H9 (cell line): ENCODE measurements at regions not wholly inside any gene's neighbourhood (a gene's known extent, or its start where the extent isn't known, plus 50 kb on each side); places are given as distances from the start of the nearest gene placed in this dataset.

Experiments
- DNase-seq: peaks from one replicate; pipeline ENCODE4 v3.0.0-alpha.2; 2017
- H2AFZ ChIP-seq: one replicate; pipeline ENCODE4 v1.6.1; 2013; ENCODE audit warnings: mild to moderate bottlenecking, low read length, control low read depth, moderate library complexity
- H2AK5ac ChIP-seq: 2 replicates; pipeline ENCODE4 v1.6.1; 2013; ENCODE audit warnings: low read length, control low read depth, mixed read lengths; ENCODE audit not compliant: insufficient read length
- H2BK120ac ChIP-seq: one replicate; pipeline ENCODE4 v1.6.1; 2013; ENCODE audit warnings: low read depth, mild to moderate bottlenecking, low read length, control low read depth, inconsistent platforms; ENCODE audit not compliant: poor library complexity, severe bottlenecking
- H2BK12ac ChIP-seq: 2 replicates; pipeline ENCODE4 v1.6.1; 2013; ENCODE audit warnings: low read length, control low read depth, mixed read lengths, low read depth; ENCODE audit not compliant: insufficient read length
- H2BK15ac ChIP-seq: 2 replicates; pipeline ENCODE4 v1.6.1; 2013; ENCODE audit warnings: low read depth, low read length, control low read depth
- H2BK20ac ChIP-seq: one replicate; pipeline ENCODE4 v1.6.1; 2013; ENCODE audit warnings: low read depth, mild to moderate bottlenecking, low read length, control low read depth, inconsistent platforms; ENCODE audit not compliant: poor library complexity, severe bottlenecking
- H2BK5ac ChIP-seq: 2 replicates; pipeline ENCODE4 v1.6.1; 2013; ENCODE audit warnings: low read length, control low read depth, mixed read lengths; ENCODE audit not compliant: insufficient read length
- H3K14ac ChIP-seq: 2 replicates; pipeline ENCODE4 v1.6.1; 2013; ENCODE audit warnings: low read length, control low read depth; ENCODE audit not compliant: insufficient read depth
- H3K18ac ChIP-seq: 2 replicates; pipeline ENCODE4 v1.6.1; 2013; ENCODE audit warnings: low read depth, mild to moderate bottlenecking, mixed read lengths, low read length, control low read depth; ENCODE audit not compliant: insufficient read length
- H3K23ac ChIP-seq: 2 replicates; pipeline ENCODE4 v1.6.1; 2013; ENCODE audit warnings: low read length, control low read depth, mixed read lengths, low read depth; ENCODE audit not compliant: insufficient read length
- H3K23me2 ChIP-seq: 2 replicates; pipeline ENCODE4 v1.6.1; 2013; ENCODE audit warnings: low read depth, mild to moderate bottlenecking, mixed read lengths, low read length, control low read depth; ENCODE audit not compliant: insufficient read length, poor library complexity, severe bottlenecking
- H3K27ac ChIP-seq: 2 replicates; pipeline ENCODE4 v1.5.1; 2013; ENCODE audit warnings: low read length, control low read depth, mixed read lengths, low read depth; ENCODE audit not compliant: insufficient read length
- H3K27me3 ChIP-seq: 2 replicates; pipeline ENCODE4 v1.6.1; 2013; ENCODE audit warnings: low read length, control low read depth, inconsistent platforms; ENCODE audit not compliant: insufficient read depth
- H3K4ac ChIP-seq: 2 replicates; pipeline ENCODE4 v1.6.1; 2013; ENCODE audit warnings: low read depth, mild to moderate bottlenecking, control low read depth, inconsistent platforms, low read length, moderate library complexity
- H3K4me1 ChIP-seq: 2 replicates; pipeline ENCODE4 v1.6.1; 2013; ENCODE audit warnings: low read length, control low read depth, inconsistent platforms; ENCODE audit not compliant: insufficient read depth
- H3K4me2 ChIP-seq: 2 replicates; pipeline ENCODE4 v1.6.1; 2013; ENCODE audit warnings: low read length, control low read depth, mixed read lengths; ENCODE audit not compliant: insufficient read length, insufficient read depth
- H3K56ac ChIP-seq: 2 replicates; pipeline ENCODE4 v1.6.1; 2013; ENCODE audit warnings: low read depth, mild to moderate bottlenecking, mixed read lengths, low read length, control low read depth; ENCODE audit not compliant: insufficient read length
- H3K79me1 ChIP-seq: 2 replicates; pipeline ENCODE4 v1.6.1; 2013; ENCODE audit warnings: low read depth, mild to moderate bottlenecking, moderate library complexity, low read length, control low read depth, inconsistent platforms; ENCODE audit not compliant: insufficient read depth, poor library complexity, severe bottlenecking
- H3K79me2 ChIP-seq: 2 replicates; pipeline ENCODE4 v1.6.1; 2013; ENCODE audit warnings: low read length, control low read depth, inconsistent platforms; ENCODE audit not compliant: insufficient read depth
- H3K9ac ChIP-seq: 2 replicates; pipeline ENCODE4 v1.6.1; 2013; ENCODE audit warnings: low read length, control low read depth, mixed read lengths; ENCODE audit not compliant: insufficient read length; ENCODE audit errors: extremely low read depth
- H3K9me3 ChIP-seq: one replicate; pipeline ENCODE4 v1.6.1; 2013; ENCODE audit warnings: low read depth, low read length, inconsistent platforms; ENCODE audit not compliant: control insufficient read depth
- H3T11ph ChIP-seq: one replicate; pipeline ENCODE4 v1.6.1; 2013; ENCODE audit warnings: mild to moderate bottlenecking, low read length, control low read depth, inconsistent platforms
- H4K20me1 ChIP-seq: one replicate; pipeline ENCODE4 v1.6.1; 2013; ENCODE audit not compliant: control insufficient read depth, insufficient read length, insufficient read depth
- H4K5ac ChIP-seq: 2 replicates; pipeline ENCODE4 v1.6.1; 2013; ENCODE audit warnings: low read depth, mild to moderate bottlenecking, mixed read lengths, low read length, control low read depth; ENCODE audit not compliant: insufficient read length
- H4K8ac ChIP-seq: replicated peaks from 2 replicates; pipeline ENCODE4 v1.6.1; 2013; ENCODE audit warnings: low read length, control low read depth, mixed read lengths, low read depth; ENCODE audit not compliant: insufficient read length
- H4K91ac ChIP-seq: 2 replicates; pipeline ENCODE4 v1.6.1; 2013; ENCODE audit warnings: low read depth, mild to moderate bottlenecking, moderate library complexity, mixed read lengths, low read length, control low read depth; ENCODE audit not compliant: insufficient read length
- H3K27ac Mint-ChIP-seq, 3 experiments: 2 replicates in 2 of 3; 3 replicates in 1 of 3; pipeline ENCODE4 v1.8.0; 2020 to 2021; ENCODE audit warnings: mixed read lengths in 3 of 3, mild to moderate bottlenecking in 1 of 3, moderate library complexity in 1 of 3
- H3K27me3 Mint-ChIP-seq: 2 replicates; pipeline ENCODE4 v1.8.0; 2021; ENCODE audit warnings: low read depth, mild to moderate bottlenecking, moderate library complexity, mixed read lengths
- H3K36me3 Mint-ChIP-seq, 3 experiments: 2 replicates in 2 of 3; 3 replicates in 1 of 3; pipeline ENCODE4 v1.8.0; 2020 to 2021; ENCODE audit warnings: low read depth in 3 of 3, mixed read lengths in 3 of 3; ENCODE audit not compliant: insufficient read depth in 1 of 3
- H3K4me1 Mint-ChIP-seq, 2 experiments: 2 replicates each; pipeline ENCODE4 v1.8.0; 2020; ENCODE audit warnings: mixed read lengths in 2 of 2
- H3K4me3 Mint-ChIP-seq, 2 experiments: 2 replicates in 1 of 2; 3 replicates in 1 of 2; pipeline ENCODE4 v1.8.0; 2020 to 2021; ENCODE audit warnings: mild to moderate bottlenecking in 2 of 2, mixed read lengths in 2 of 2, moderate library complexity in 1 of 2
- H3K9me3 Mint-ChIP-seq, 2 experiments: 2 replicates in 1 of 2; 3 replicates in 1 of 2; pipeline ENCODE4 v1.8.0; 2020; ENCODE audit warnings: mild to moderate bottlenecking in 2 of 2, mixed read lengths in 2 of 2, moderate library complexity in 1 of 2
- WGBS: extraction: QIAGEN DNeasy Blood & Tissue Kit; methylation state at CpG from one replicate; pipeline ENCODE4 v1.1.7; 2013; ENCODE audit warnings: missing lambda C conversion rate, low lambda C conversion rate, mixed read lengths; ENCODE audit not compliant: insufficient read length; ENCODE audit errors: extremely low coverage; 5-methylcytosine and 5-hydroxymethylcytosine counted together
- TF ChIP-seq, protein P1 (sequence below): fragments of 200-600 bp; sonication (generic); conservative IDR thresholded peaks from 3 replicates; pipeline ENCODE4 v1.8.0; 2021; ENCODE audit warnings: antibody characterized with exemption, mild to moderate bottlenecking

DNA sequence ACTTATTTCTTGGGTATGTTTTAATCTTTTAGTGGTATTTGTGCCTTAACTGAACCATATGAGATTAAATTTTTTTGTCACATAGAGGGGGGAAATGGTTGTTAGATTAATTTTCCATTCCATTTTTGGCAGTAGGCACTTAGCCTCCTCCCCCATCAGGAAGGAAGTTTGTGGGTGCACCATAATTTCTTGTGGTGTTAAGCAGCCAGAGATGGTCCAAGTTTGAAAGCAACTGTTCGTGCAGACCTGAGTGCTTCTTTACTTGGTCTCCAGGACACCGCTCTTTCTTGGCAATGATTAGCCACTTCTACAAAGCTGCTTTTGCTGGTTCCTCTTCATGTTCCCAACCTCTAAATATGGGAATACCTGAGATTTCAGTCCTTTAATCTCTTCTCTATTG, 92.7 kb upstream of the RPL34 start:
- Histone ChIP-seq H3K27me3 (no peaks in the 10 kb centered on the region), H3K79me2 (no peaks in the 10 kb centered on the region), H3K23me2 (no peaks in the 10 kb centered on the region), H3K4ac (no peak overlapping the region), H3K56ac (no peak overlapping the region), H4K8ac (no peak overlapping the region), H2BK12ac (no peak overlapping the region), H3K4me1 (peaks cover 3% of the 10 kb centered on the region), H4K5ac (no peak overlapping the region), H3K4me2 (no peak overlapping the region), H2BK5ac (no peak overlapping the region), H2BK20ac (no peak overlapping the region), H2AFZ (no peak overlapping the region), H2BK15ac (no peak overlapping the region), H3K23ac (no peak overlapping the region), H3K9me3 (no peaks in the 10 kb centered on the region), H2BK120ac (no peak overlapping the region), H3K9ac (no peak overlapping the region), H3K18ac (no peak overlapping the region), H4K20me1 (no peaks in the 10 kb centered on the region), H3K79me1 (no peaks in the 10 kb centered on the region), H4K91ac (no peak overlapping the region), H2AK5ac (no peak overlapping the region), H3T11ph (no peak overlapping the region), H3K14ac (no peak overlapping the region), H3K27ac (no peak overlapping the region)
- no CpG with 5 or more reads among the region's 2 CpGs for WGBS
- Mint-ChIP-seq H3K9me3 (no peaks in the 10 kb centered on the region), H3K27ac (no peak overlapping the region), H3K4me1 (peaks cover 2 to 6% of the 10 kb centered on the region in 2 experiments), H3K27me3 (no peaks in the 10 kb centered on the region; the same call in 1 of the 2 replicates), H3K4me3 (no peak overlapping the region), H3K36me3 (no peaks in the 10 kb centered on the region)
- TF ChIP-seq, protein P1, sequence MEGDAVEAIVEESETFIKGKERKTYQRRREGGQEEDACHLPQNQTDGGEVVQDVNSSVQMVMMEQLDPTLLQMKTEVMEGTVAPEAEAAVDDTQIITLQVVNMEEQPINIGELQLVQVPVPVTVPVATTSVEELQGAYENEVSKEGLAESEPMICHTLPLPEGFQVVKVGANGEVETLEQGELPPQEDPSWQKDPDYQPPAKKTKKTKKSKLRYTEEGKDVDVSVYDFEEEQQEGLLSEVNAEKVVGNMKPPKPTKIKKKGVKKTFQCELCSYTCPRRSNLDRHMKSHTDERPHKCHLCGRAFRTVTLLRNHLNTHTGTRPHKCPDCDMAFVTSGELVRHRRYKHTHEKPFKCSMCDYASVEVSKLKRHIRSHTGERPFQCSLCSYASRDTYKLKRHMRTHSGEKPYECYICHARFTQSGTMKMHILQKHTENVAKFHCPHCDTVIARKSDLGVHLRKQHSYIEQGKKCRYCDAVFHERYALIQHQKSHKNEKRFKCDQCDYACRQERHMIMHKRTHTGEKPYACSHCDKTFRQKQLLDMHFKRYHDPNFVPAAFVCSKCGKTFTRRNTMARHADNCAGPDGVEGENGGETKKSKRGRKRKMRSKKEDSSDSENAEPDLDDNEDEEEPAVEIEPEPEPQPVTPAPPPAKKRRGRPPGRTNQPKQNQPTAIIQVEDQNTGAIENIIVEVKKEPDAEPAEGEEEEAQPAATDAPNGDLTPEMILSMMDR = no peak
- DNase-seq = no peak
